ENCODE measurements at regions not wholly inside any gene's neighbourhood (a gene's known extent, or its start where the extent isn't known, plus 50 kb on each side); places are given as distances from the start of the nearest gene placed in this dataset.

- no peak for DNase-seq (ENCODE audit: low spot score)
Observed at GRCh38 chr21:41045534-41046268, 122.3 kb upstream of the BACE2 start.

- no peak for DNase-seq (ENCODE audit: low spot score)
Observed at GRCh38 chr21:41048145-41048544, 119.8 kb upstream of the BACE2 start.

GRCh38 chr21:41048623-41049022, 119.3 kb upstream of the BACE2 start:
- no peak for DNase-seq (ENCODE audit: low spot score)

- no peak for DNase-seq (ENCODE audit: low spot score)
Observed at GRCh38 chr21:41052820-41053555, 115.0 kb upstream of the BACE2 start.

- DNase-seq (ENCODE audit: low spot score) = no peak
Observed at GRCh38 chr21:41054018-41054578, 113.9 kb upstream of the BACE2 start.

- DNase-seq (ENCODE audit: low spot score) = no peak
Observed at GRCh38 chr21:41055266-41055665, 112.7 kb upstream of the BACE2 start.

- DNase-seq (ENCODE audit: low spot score) = no peak
Observed at GRCh38 chr21:41059871-41060270, 108.1 kb upstream of the BACE2 start.

GRCh38 chr21:41061701-41062100, 106.3 kb upstream of the BACE2 start:
- no peak for DNase-seq (ENCODE audit: low spot score)

GRCh38 chr21:41064334-41064791, 103.6 kb upstream of the BACE2 start:
- DNase-seq (ENCODE audit: low spot score) = no peak

GRCh38 chr21:41064951-41065350, 103.0 kb upstream of the BACE2 start:
- no peak for DNase-seq (ENCODE audit: low spot score)

- no peak for DNase-seq (ENCODE audit: low spot score)
Observed at GRCh38 chr21:41065539-41065938, 102.4 kb upstream of the BACE2 start.

- DNase-seq (ENCODE audit: low spot score) = no peak
Observed at GRCh38 chr21:41066086-41066938, 101.6 kb upstream of the BACE2 start.

GRCh38 chr21:41067709-41068108, 100.3 kb upstream of the BACE2 start:
- DNase-seq (ENCODE audit: low spot score) = no peak

- no peak for DNase-seq (ENCODE audit: low spot score)
Observed at GRCh38 chr21:41068496-41068895, 99.5 kb upstream of the BACE2 start.

GRCh38 chr21:41068967-41069642, 98.9 kb upstream of the BACE2 start:
- DNase-seq (ENCODE audit: low spot score) = peak; percentile 26

- DNase-seq (ENCODE audit: low spot score) = no peak
Observed at GRCh38 chr21:41070284-41070683, 97.7 kb upstream of the BACE2 start.

- DNase-seq (ENCODE audit: low spot score) = no peak
Observed at GRCh38 chr21:41071258-41072171, 96.4 kb upstream of the BACE2 start.

- no peak for DNase-seq (ENCODE audit: low spot score)
Observed at GRCh38 chr21:41073558-41073957, 94.4 kb upstream of the BACE2 start.

GRCh38 chr21:41074396-41075184, 93.4 kb upstream of the BACE2 start:
- DNase-seq (ENCODE audit: low spot score) = no peak

GRCh38 chr21:41075656-41076055, 92.3 kb upstream of the BACE2 start:
- DNase-seq (ENCODE audit: low spot score) = no peak
